HCT116 (cell line): ENCODE measurements at regions not wholly inside any gene's neighbourhood (a gene's known extent, or its start where the extent isn't known, plus 50 kb on each side); places are given as distances from the start of the nearest gene placed in this dataset.

Source experiments
- ATAC-seq: fragments of 200-7000 bp; cut with Tn5 transposase; 2 replicates; pipeline ENCODE4 v1.9.1; 2020; ENCODE audit warnings: mild to moderate bottlenecking, moderate library complexity
- BruUV-seq: library from RNA; stranded (reverse); fragments of 400-500 nt; replicated peaks from 2 replicates; lab custom pipeline; 2021; lab: Mats Ljungman, UMichigan
- CTCF ChIA-PET: fragments of 300-600 bp; sonication (Branson Sonifier 250); formaldehyde crosslinking; loops from one replicate; lab custom pipeline; 2021; ENCODE audit warnings: antibody characterized with exemption; lab: Charles Lee
- POLR2A ChIA-PET: fragments of 300-600, 350-600 bp; sonication (Branson Sonifier 250); formaldehyde crosslinking; loops from one replicate; lab custom pipeline; 2021; ENCODE audit warnings: antibody characterized with exemption; lab: Charles Lee
- RAD21 ChIA-PET, 2 experiments: fragments of 300-600 bp; sonication (Branson Sonifier 250); formaldehyde crosslinking; loops; one replicate each; lab custom pipeline; 2023; ENCODE audit warnings: low total read pairs in 2 of 2; ENCODE audit not compliant: uncharacterized antibody in 2 of 2, unreplicated experiment in 2 of 2, low non-redundant PET in 1 of 2; lab: Charles Lee
- DNase-seq: peaks from one replicate; pipeline ENCODE4 v3.0.0-alpha.2; 2010; ENCODE audit warnings: low read depth, low spot score
- H2AFZ ChIP-seq: fragments of 200-600 bp; shearing (Covaris generic), sonication (generic); 2 replicates; pipeline ENCODE4 v1.6.1; 2017; ENCODE audit warnings: low read depth, mixed run types, mixed read lengths, antibody characterized with exemption, low read length; ENCODE audit not compliant: poor library complexity, severe bottlenecking
- H3K27ac ChIP-seq: 2 replicates; pipeline ENCODE4 v1.5.1; 2012; ENCODE audit warnings: low read depth, low read length
- H3K27me3 ChIP-seq: fragments of 200-600 bp; sonication (generic); 2 replicates; pipeline ENCODE4 v1.6.1; 2016; ENCODE audit warnings: mixed run types, low read length, mixed read lengths; ENCODE audit not compliant: insufficient read depth
- H3K36me3 ChIP-seq, 2 experiments: fragments of 200-500 bp in 1 of 2; fragments of 200-600 bp in 1 of 2; sonication (Bioruptor generic) in 1 of 2; sonication (generic) in 1 of 2; 2 replicates each; pipeline versions ENCODE4 v1.5.1 to v1.6.1; 2014 to 2016; ENCODE audit warnings: low read length in 2 of 2, inconsistent platforms in 1 of 2, mixed read lengths in 1 of 2, mixed run types in 1 of 2; ENCODE audit not compliant: insufficient read depth in 2 of 2, control insufficient read depth in 1 of 2
- H3K4me1 ChIP-seq, 2 experiments: fragments of 200-600 bp in 1 of 2; sonication (generic) in 1 of 2; 2 replicates each; pipeline versions ENCODE4 v1.5.1 to v1.6.1; 2012 to 2017; ENCODE audit warnings: low read length in 2 of 2, inconsistent platforms in 1 of 2, mild to moderate bottlenecking in 1 of 2, mixed read lengths in 1 of 2, mixed run types in 1 of 2, moderate library complexity in 1 of 2; ENCODE audit not compliant: insufficient read depth in 2 of 2, control insufficient read depth in 1 of 2
- H3K4me2 ChIP-seq: fragments of 200-600 bp; sonication (generic); 2 replicates; pipeline ENCODE4 v1.6.1; 2017; ENCODE audit warnings: mixed run types, low read length, mixed read lengths
- H3K4me3 ChIP-seq, 2 experiments: fragments of 200-600 bp in 1 of 2; sonication (generic) in 1 of 2; replicated peaks in 1 of 2; 2 replicates each; pipeline ENCODE4 v1.5.1; 2011 to 2016; ENCODE audit warnings: low read length in 2 of 2, control low read depth in 1 of 2, low read depth in 1 of 2, mild to moderate bottlenecking in 1 of 2, mixed read lengths in 1 of 2, mixed run types in 1 of 2
- H3K79me2 ChIP-seq: fragments of 200-600 bp; sonication (generic); 2 replicates; pipeline ENCODE4 v1.6.1; 2017; ENCODE audit warnings: mild to moderate bottlenecking, mixed run types, low read length, moderate library complexity, mixed read lengths; ENCODE audit not compliant: insufficient read depth
- H3K9ac ChIP-seq: fragments of 200-600 bp; sonication (generic); 2 replicates; pipeline ENCODE4 v1.6.1; 2016; ENCODE audit warnings: low read length, mixed read lengths
- H3K9me2 ChIP-seq: fragments of 200-600 bp; sonication (generic), shearing (Covaris generic); 2 replicates; pipeline ENCODE4 v1.6.1; 2017; ENCODE audit warnings: mixed run types, mild to moderate bottlenecking, moderate library complexity; ENCODE audit not compliant: insufficient read depth
- H3K9me3 ChIP-seq, 2 experiments: fragments of 200-500 bp in 1 of 2; fragments of 200-600 bp in 1 of 2; sonication (Bioruptor generic) in 1 of 2; sonication (generic) in 1 of 2; 2 replicates each; pipeline ENCODE4 v1.6.1; 2014 to 2017; ENCODE audit warnings: low read length in 2 of 2, mixed read lengths in 2 of 2, inconsistent platforms in 1 of 2, low read depth in 1 of 2, mild to moderate bottlenecking in 1 of 2, mixed run types in 1 of 2, moderate library complexity in 1 of 2; ENCODE audit not compliant: control insufficient read depth in 1 of 2, insufficient read depth in 1 of 2
- H4K20me1 ChIP-seq: fragments of 200-600 bp; sonication (generic), shearing (Covaris generic); 2 replicates; pipeline ENCODE4 v1.6.1; 2017; ENCODE audit warnings: mixed run types, mild to moderate bottlenecking, moderate library complexity; ENCODE audit not compliant: insufficient read depth
- ATF3 ChIP-seq: IDR thresholded peaks from 2 replicates; pipeline ENCODE4 v1.6.1; 2012
- CBX3 ChIP-seq: IDR thresholded peaks from 2 replicates; pipeline ENCODE4 v1.6.1; 2012; ENCODE audit warnings: low read depth
- CEBPB ChIP-seq: IDR thresholded peaks from 2 replicates; pipeline ENCODE4 v1.6.1; 2012; ENCODE audit warnings: low read depth
- EGR1 ChIP-seq: IDR thresholded peaks from 2 replicates; pipeline ENCODE4 v1.6.1; 2012; ENCODE audit warnings: low read depth
- ELF1 ChIP-seq: IDR thresholded peaks from 2 replicates; pipeline ENCODE4 v1.6.1; 2012; ENCODE audit warnings: low read depth, borderline replicate concordance
- EZH2 ChIP-seq: fragments of 200-600 bp; sonication (generic); IDR thresholded peaks from 2 replicates; pipeline ENCODE4 v1.6.1; 2017; ENCODE audit warnings: antibody characterized with exemption, mixed run types
- EZH2phosphoT487 ChIP-seq: fragments of 200-600 bp; IDR thresholded peaks from 2 replicates; pipeline ENCODE4 v1.6.1; 2018; ENCODE audit warnings: antibody characterized with exemption, borderline replicate concordance
- FOSL1 ChIP-seq: IDR thresholded peaks from 2 replicates; pipeline ENCODE4 v1.6.1; 2012; ENCODE audit warnings: low read depth
- MAX ChIP-seq: IDR thresholded peaks from 2 replicates; pipeline ENCODE4 v1.6.1; 2012
- POLR2A ChIP-seq: IDR thresholded peaks from 2 replicates; pipeline ENCODE4 v1.7.0; 2011; ENCODE audit warnings: borderline replicate concordance; ENCODE audit not compliant: insufficient read depth, insufficient read length; ENCODE audit errors: extremely low read depth
- POLR2AphosphoS5 ChIP-seq: IDR thresholded peaks from 2 replicates; pipeline ENCODE4 v1.6.1; 2011; ENCODE audit warnings: mild to moderate bottlenecking, low read depth, low read length, moderate library complexity
- RAD21 ChIP-seq: IDR thresholded peaks from 2 replicates; pipeline ENCODE4 v1.6.1; 2012; ENCODE audit warnings: low read depth, mild to moderate bottlenecking
- REST ChIP-seq: IDR thresholded peaks from 2 replicates; pipeline ENCODE4 v1.6.1; 2012; ENCODE audit warnings: low read depth
- SIN3A ChIP-seq: IDR thresholded peaks from 2 replicates; pipeline ENCODE4 v1.6.1; 2012; ENCODE audit warnings: low read depth
- SRF ChIP-seq: IDR thresholded peaks from 2 replicates; pipeline ENCODE4 v1.6.1; 2012; ENCODE audit warnings: low read depth
- TCF7L2 ChIP-seq: IDR thresholded peaks from 2 replicates; pipeline ENCODE4 v1.7.0; 2011; ENCODE audit warnings: borderline replicate concordance, inconsistent platforms; ENCODE audit not compliant: insufficient read depth, insufficient read length; ENCODE audit errors: extremely low read depth
- YY1 ChIP-seq: IDR thresholded peaks from 2 replicates; pipeline ENCODE4 v1.6.1; 2011; ENCODE audit warnings: low read length, low read depth, moderate library complexity, mild to moderate bottlenecking; ENCODE audit not compliant: insufficient replicate concordance; ENCODE audit errors: extremely low read depth
- ZFX ChIP-seq: fragments of 450-650 bp; IDR thresholded peaks from 2 replicates; pipeline ENCODE4 v1.6.1; 2017
- ZNF274 ChIP-seq: fragments of 200-500 bp; sonication (Bioruptor generic); IDR thresholded peaks from 2 replicates; pipeline ENCODE4 v1.6.1; 2014; ENCODE audit warnings: mild to moderate bottlenecking, low read depth, low read length, inconsistent platforms
- intact Hi-C: fragments of 100-400 bp; cut with micrococcal nuclease; formaldehyde crosslinking; loops from 2 replicates; pipeline ENCODE4 v1.10.0; 2022

- no peaks in the 10 kb centered on the region for H3K36me3 ChIP-seq
- no peak overlapping the region for H3K9ac ChIP-seq
- no peaks in the 10 kb centered on the region for H3K4me1 ChIP-seq
- no peaks in the 10 kb centered on the region for H3K9me3 ChIP-seq
- ChIA-PET RAD21 (no interaction called here), POLR2A (interaction anchor here (0.6 kb wide), 1 partner anchor 1254 kb away, joined by 4 read pairs; no protein-coding TSS in a partner anchor), CTCF (interaction anchor here (0.6 to 1.5 kb wide), 2 partner anchors 9 to 39 kb away, joined by 3 to 5 read pairs; no protein-coding TSS in a partner anchor)
- intact Hi-C loops, result no loop called here
- no peak overlapping the region for H3K4me2 ChIP-seq
- BruUV-seq, result no TSS peak
- H4K20me1 ChIP-seq, result no peaks in the 10 kb centered on the region
- no peaks in the 10 kb centered on the region for H3K9me2 ChIP-seq
- no peak for TF ChIP-seq RAD21
- no peak for TF ChIP-seq EGR1
- TF ChIP-seq YY1, result no peak
- TF ChIP-seq ZNF274, result no peak
- TF ChIP-seq SIN3A, result no peak
- no peak for TF ChIP-seq TCF7L2
- TF ChIP-seq POLR2A, result no peak
- no peak for TF ChIP-seq EZH2
- no peak overlapping the region for H2AFZ ChIP-seq
- H3K27me3 ChIP-seq, result no peaks in the 10 kb centered on the region
- DNase-seq (no peak), ATAC-seq (no peak)
- H3K79me2 ChIP-seq, result no peaks in the 10 kb centered on the region
- H3K27ac ChIP-seq, result no peak overlapping the region
- no peak overlapping the region for H3K4me3 ChIP-seq
Observed at GRCh38 chr7:81430761-81431160, 339.1 kb downstream of the HGF start.

- H2AFZ ChIP-seq, result no peak overlapping the region
- no peaks in the 10 kb centered on the region for H4K20me1 ChIP-seq
- H3K36me3 ChIP-seq, result no peaks in the 10 kb centered on the region
- ChIA-PET CTCF (interaction anchor here (0.6 to 1.5 kb wide), 2 partner anchors 9 to 40 kb away, joined by 3 to 5 read pairs; no protein-coding TSS in a partner anchor), RAD21 (no interaction called here), POLR2A (no interaction called here)
- no peaks in the 10 kb centered on the region for H3K9me3 ChIP-seq
- intact Hi-C loops, result no loop called here
- BruUV-seq, result no TSS peak
- no peak overlapping the region for H3K9ac ChIP-seq
- H3K27ac ChIP-seq, result no peak overlapping the region
- ATAC-seq, result no peak
- no peaks in the 10 kb centered on the region for H3K27me3 ChIP-seq
- no peak for DNase-seq
- H3K4me2 ChIP-seq, result no peak overlapping the region
- H3K4me1 ChIP-seq, result no peaks in the 10 kb centered on the region
- H3K4me3 ChIP-seq, result no peak overlapping the region
- no peaks in the 10 kb centered on the region; the same call in 1 of the 2 replicates for H3K9me2 ChIP-seq
- no peaks in the 10 kb centered on the region for H3K79me2 ChIP-seq
- no peak for TF ChIP-seq SIN3A
- no peak for TF ChIP-seq POLR2AphosphoS5
- TF ChIP-seq REST, result no peak
- no peak for TF ChIP-seq ATF3
- no peak for TF ChIP-seq YY1
- no peak for TF ChIP-seq RAD21
- TF ChIP-seq EZH2phosphoT487, result no peak
- TF ChIP-seq SRF, result no peak
- TF ChIP-seq MAX, result no peak
- no peak for TF ChIP-seq CEBPB
- no peak for TF ChIP-seq ELF1
- no peak for TF ChIP-seq CBX3
- TF ChIP-seq ZNF274, result no peak
- TF ChIP-seq FOSL1, result no peak
- TF ChIP-seq EZH2, result no peak
- no peak for TF ChIP-seq ZFX
- no peak for TF ChIP-seq POLR2A
Observed at GRCh38 chr7:81430150-81430549, 339.7 kb downstream of the HGF start.
